ENCODE measurements at regions not wholly inside any gene's neighbourhood (a gene's known extent, or its start where the extent isn't known, plus 50 kb on each side); places are given as distances from the start of the nearest gene placed in this dataset.
"Not testable (repeated sequence)": the region's sequence is repeated elsewhere in the genome, so short reads cannot be mapped to it uniquely, and the experiment has no call there.

- CTCF ChIA-PET; H3K36me3 Mint-ChIP-seq (ENCODE audit: low read depth); H3K4me1 Mint-ChIP-seq; H3K27ac Mint-ChIP-seq; H3K4me3 Mint-ChIP-seq; POLR2A ChIA-PET; H3K9me3 Mint-ChIP-seq; DNase-seq: not testable (repeated sequence)
- H3K27me3 Mint-ChIP-seq = peaks cover 20% of the 10 kb centered on the region
Observed at GRCh38 chr11:67849766-67850165, 154.1 kb downstream of the UNC93B1 start.

GRCh38 chr11:67847896-67848875 lies 155.7 kb downstream of the UNC93B1 start:
- H3K4me1 Mint-ChIP-seq; POLR2A ChIA-PET; H3K36me3 Mint-ChIP-seq (ENCODE audit: low read depth); H3K9me3 Mint-ChIP-seq; H3K4me3 Mint-ChIP-seq; DNase-seq; H3K27ac Mint-ChIP-seq: not testable (repeated sequence)
- peaks cover 15% of the 10 kb centered on the region for H3K27me3 Mint-ChIP-seq
- CTCF ChIA-PET = interaction anchor here (1.3 kb wide), 1 partner anchor 107 kb away, joined by 5 read pairs; no protein-coding TSS in a partner anchor

DNA sequence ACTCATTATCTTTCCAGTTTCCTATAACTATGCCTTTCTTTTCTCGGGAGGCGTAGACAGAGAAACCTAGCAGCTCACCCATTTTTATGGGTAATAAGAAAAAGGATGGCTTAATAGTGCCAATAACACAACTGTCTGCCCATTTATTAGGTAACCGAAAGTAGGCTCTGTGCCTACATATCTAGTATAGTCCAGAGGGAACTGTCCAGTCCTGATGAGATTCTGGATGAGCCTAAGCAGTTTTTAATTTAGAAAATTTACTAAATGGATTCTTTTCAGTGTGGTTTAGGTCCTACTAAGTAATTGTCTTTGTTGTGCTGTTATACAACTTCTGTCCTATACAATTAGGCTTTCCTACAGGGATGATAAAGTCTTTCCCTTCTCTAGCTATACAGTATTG lies 157.6 kb downstream of the UNC93B1 start:
- H3K36me3 Mint-ChIP-seq (ENCODE audit: low read depth); POLR2A ChIA-PET; H3K27ac Mint-ChIP-seq; H3K4me1 Mint-ChIP-seq; H3K9me3 Mint-ChIP-seq; H3K4me3 Mint-ChIP-seq; DNase-seq: not testable (repeated sequence)
- CTCF ChIA-PET = interaction anchor here (0.5 kb wide), 1 partner anchor 110 kb away, joined by 3 read pairs; no protein-coding TSS in a partner anchor
- peaks cover 15% of the 10 kb centered on the region for H3K27me3 Mint-ChIP-seq

DNA sequence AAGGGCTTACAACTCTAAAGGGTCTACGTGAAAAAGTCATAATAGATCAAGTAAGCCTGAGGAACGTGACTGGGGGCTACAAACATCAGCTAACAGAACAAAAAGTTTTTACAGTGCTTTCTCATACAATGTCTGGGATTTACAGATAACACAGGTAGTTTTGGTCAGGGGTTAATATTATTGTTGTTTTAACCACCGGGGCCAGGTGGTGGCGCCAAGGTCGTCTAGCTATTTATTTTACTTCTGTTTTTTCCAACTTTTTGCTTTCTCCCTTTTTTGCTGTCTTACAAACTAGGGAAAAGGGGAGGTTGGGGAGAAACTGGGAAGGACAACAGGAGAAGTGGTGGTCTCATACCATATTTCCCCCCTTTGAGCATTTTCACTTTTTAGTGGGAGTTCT lies 158.6 kb downstream of the UNC93B1 start:
- POLR2A ChIA-PET; H3K9me3 Mint-ChIP-seq; DNase-seq; H3K36me3 Mint-ChIP-seq (ENCODE audit: low read depth); H3K27ac Mint-ChIP-seq; H3K4me3 Mint-ChIP-seq; H3K4me1 Mint-ChIP-seq: not testable (repeated sequence)
- CTCF ChIA-PET = interaction anchor here (0.6 kb wide), 1 partner anchor 691 kb away, joined by 4 read pairs; no protein-coding TSS in a partner anchor
- H3K27me3 Mint-ChIP-seq = peaks cover 17% of the 10 kb centered on the region

DNA sequence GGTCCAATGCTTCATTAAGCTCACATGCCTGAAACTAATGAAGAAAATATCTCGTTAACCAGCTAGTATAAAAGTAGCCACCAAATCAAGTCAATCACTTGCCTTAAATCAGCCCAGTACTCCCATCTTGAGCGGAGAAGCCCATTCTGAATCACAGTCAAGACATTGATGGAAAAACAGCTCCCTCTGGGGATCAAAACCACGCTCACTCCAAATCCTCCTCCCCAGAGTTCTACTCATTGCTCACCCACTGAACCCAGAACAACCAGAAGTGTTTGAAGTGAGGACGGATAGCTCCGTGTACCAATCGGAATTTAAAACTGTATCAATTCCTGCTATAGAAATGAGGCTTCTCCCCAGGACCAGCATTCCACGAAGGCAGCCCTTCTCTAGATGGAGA lies 163.3 kb downstream of the UNC93B1 start:
- H3K4me1 Mint-ChIP-seq; DNase-seq; H3K9me3 Mint-ChIP-seq; H3K36me3 Mint-ChIP-seq (ENCODE audit: low read depth); CTCF ChIA-PET; H3K4me3 Mint-ChIP-seq; H3K27ac Mint-ChIP-seq; POLR2A ChIA-PET: not testable (repeated sequence)
- H3K27me3 Mint-ChIP-seq = peaks cover 12% of the 10 kb centered on the region

GRCh38 chr11:67830152-67830551 lies 155.7 kb upstream of the ALDH3B2 start:
- H3K9me3 Mint-ChIP-seq; CTCF ChIA-PET; H3K4me1 Mint-ChIP-seq; H3K27ac Mint-ChIP-seq; POLR2A ChIA-PET; DNase-seq; H3K36me3 Mint-ChIP-seq (ENCODE audit: low read depth); H3K4me3 Mint-ChIP-seq: not testable (repeated sequence)
- peaks cover 39% of the 10 kb centered on the region for H3K27me3 Mint-ChIP-seq

DNA sequence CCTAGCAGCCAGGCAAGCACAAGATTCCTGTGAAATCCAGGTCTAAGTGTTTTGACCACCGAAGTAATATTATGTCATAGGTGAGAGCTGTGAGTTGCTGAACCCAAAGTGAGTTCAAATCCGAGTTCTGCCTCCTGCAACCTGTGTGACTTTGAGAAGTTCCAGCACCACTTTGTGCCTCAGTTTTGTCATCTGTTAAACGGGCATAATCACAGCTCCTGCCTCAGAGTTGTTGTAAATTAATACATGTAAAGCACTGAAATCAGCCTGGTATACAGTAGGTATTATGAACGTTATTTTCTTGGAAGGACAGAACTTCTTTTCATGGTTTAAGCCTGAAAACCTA lies 152.5 kb upstream of the ALDH3B2 start:
- CTCF ChIA-PET, H3K27ac Mint-ChIP-seq: not testable (repeated sequence)

GRCh38 chr11:67826028-67826950 lies 151.9 kb upstream of the ALDH3B2 start:
- POLR2A ChIA-PET; H3K4me3 Mint-ChIP-seq; H3K4me1 Mint-ChIP-seq; H3K27ac Mint-ChIP-seq; CTCF ChIA-PET; DNase-seq; H3K36me3 Mint-ChIP-seq (ENCODE audit: low read depth); H3K9me3 Mint-ChIP-seq: not testable (repeated sequence)
- peaks cover 44% of the 10 kb centered on the region for H3K27me3 Mint-ChIP-seq

More for the DNA sequence above, 152.5 kb upstream of the ALDH3B2 start:
- POLR2A ChIA-PET; DNase-seq; H3K36me3 Mint-ChIP-seq (ENCODE audit: low read depth); H3K4me1 Mint-ChIP-seq; H3K4me3 Mint-ChIP-seq; H3K9me3 Mint-ChIP-seq: not testable (repeated sequence)
- H3K27me3 Mint-ChIP-seq = peaks cover 44% of the 10 kb centered on the region

- H3K9me3 Mint-ChIP-seq; POLR2A ChIA-PET; DNase-seq; H3K27ac Mint-ChIP-seq; H3K4me3 Mint-ChIP-seq; H3K36me3 Mint-ChIP-seq (ENCODE audit: low read depth); H3K4me1 Mint-ChIP-seq; CTCF ChIA-PET: not testable (repeated sequence)
- peaks cover 48% of the 10 kb centered on the region for H3K27me3 Mint-ChIP-seq
Observed at GRCh38 chr11:67824861-67825260, 150.4 kb upstream of the ALDH3B2 start.

- H3K9me3 Mint-ChIP-seq = no peaks in the 10 kb centered on the region
- CTCF ChIA-PET = no interaction called here
- H3K27ac Mint-ChIP-seq = no peak overlapping the region
- no peaks in the 10 kb centered on the region for H3K36me3 Mint-ChIP-seq (ENCODE audit: low read depth)
- no peak overlapping the region for H3K4me3 Mint-ChIP-seq
- H3K4me1 Mint-ChIP-seq = no peaks in the 10 kb centered on the region
- POLR2A ChIA-PET = no interaction called here
- H3K27me3 Mint-ChIP-seq = peaks cover 14% of the 10 kb centered on the region
- no peak for DNase-seq
Observed at GRCh38 chr11:67820081-67820480, 145.7 kb upstream of the ALDH3B2 start.

- H3K4me1 Mint-ChIP-seq; H3K27ac Mint-ChIP-seq; H3K36me3 Mint-ChIP-seq (ENCODE audit: low read depth); DNase-seq; H3K9me3 Mint-ChIP-seq; POLR2A ChIA-PET; H3K4me3 Mint-ChIP-seq: not testable (repeated sequence)
- peaks cover 13% of the 10 kb centered on the region for H3K27me3 Mint-ChIP-seq
- CTCF ChIA-PET = interaction anchor here (1.2 kb wide), 1 partner anchor 138 kb away, joined by 3 read pairs; no protein-coding TSS in a partner anchor
Observed at GRCh38 chr11:67817558-67817957, 143.1 kb upstream of the ALDH3B2 start.

DNA sequence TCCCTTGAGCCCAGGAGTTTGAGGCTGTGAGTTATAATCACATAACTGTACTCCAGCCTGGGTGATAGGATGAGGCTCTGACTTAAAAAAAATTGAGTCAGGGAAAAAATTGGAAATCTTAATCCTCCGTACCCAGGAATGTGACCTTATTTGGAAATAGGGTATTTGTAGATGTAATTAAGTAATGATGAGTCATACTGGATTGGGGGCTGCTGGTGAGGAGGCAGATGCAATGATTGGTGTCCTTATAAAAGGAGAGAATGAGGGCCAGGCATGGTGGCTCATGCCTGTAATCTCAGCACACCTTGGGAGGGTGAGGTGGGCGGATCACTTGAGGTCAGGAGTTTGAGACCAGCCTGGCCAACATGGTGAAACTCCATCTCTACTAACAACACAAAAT lies 134.9 kb upstream of the ALDH3B2 start:
- not testable (repeated sequence) for H3K27ac Mint-ChIP-seq; H3K36me3 Mint-ChIP-seq (ENCODE audit: low read depth)
- H3K4me1 Mint-ChIP-seq = peaks cover 10% of the 10 kb centered on the region

DNA sequence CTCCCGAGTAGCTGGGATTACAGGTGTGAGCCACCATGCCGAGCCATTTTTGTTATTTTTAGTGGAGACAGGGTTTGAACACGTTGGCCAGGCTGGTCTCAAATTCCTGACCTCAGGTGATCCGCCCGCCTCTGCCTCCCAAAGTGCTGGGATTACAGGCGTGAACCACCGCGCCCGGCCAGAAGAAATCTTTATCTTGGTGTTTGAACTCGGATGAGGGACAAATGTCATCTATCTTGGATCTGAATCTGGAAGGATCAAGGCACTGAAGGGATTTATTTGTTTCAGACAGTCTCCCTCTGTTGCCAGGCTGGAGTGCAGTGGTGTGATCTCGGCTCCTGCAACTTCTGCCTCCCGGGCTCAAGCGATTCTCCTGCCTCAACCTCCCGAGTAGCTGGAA lies 133.5 kb upstream of the ALDH3B2 start:
- H3K9me3 Mint-ChIP-seq; POLR2A ChIA-PET; CTCF ChIA-PET; H3K36me3 Mint-ChIP-seq (ENCODE audit: low read depth); H3K27ac Mint-ChIP-seq; H3K4me3 Mint-ChIP-seq; DNase-seq: not testable (repeated sequence)
- Mint-ChIP-seq H3K4me1 (peaks cover 17% of the 10 kb centered on the region), H3K27me3 (peaks cover 26% of the 10 kb centered on the region)

More for the DNA sequence above, 134.9 kb upstream of the ALDH3B2 start:
- H3K9me3 Mint-ChIP-seq, POLR2A ChIA-PET, H3K4me3 Mint-ChIP-seq, CTCF ChIA-PET, DNase-seq: not testable (repeated sequence)
- peaks cover 27% of the 10 kb centered on the region for H3K27me3 Mint-ChIP-seq
